Keratinocyte (primary cell): ENCODE measurements at regions not wholly inside any gene's neighbourhood (a gene's known extent, or its start where the extent isn't known, plus 50 kb on each side); places are given as distances from the start of the nearest gene placed in this dataset.

ENCODE experiments used
- DNase-seq: peaks from one replicate; pipeline ENCODE4 v3.0.0-alpha.2; 2011; ENCODE audit warnings: low read depth, missing footprints, low spot score
- FAIRE-seq: peaks from 2 replicates; lab custom pipeline; 2011; peaks lifted over from hg19 to GRCh38; lab: Jason Lieb, UNC
- H2AFZ ChIP-seq: 2 replicates; pipeline ENCODE4 v1.6.0; 2012; ENCODE audit warnings: low read length, control low read depth, inconsistent platforms; ENCODE audit not compliant: control insufficient read depth
- H3K27ac ChIP-seq: 2 replicates; pipeline ENCODE4 v1.5.1; 2011; ENCODE audit warnings: low read length; ENCODE audit not compliant: control insufficient read depth, insufficient read depth
- H3K27me3 ChIP-seq: 3 replicates; pipeline ENCODE4 v1.6.0; 2011; ENCODE audit warnings: low read length; ENCODE audit not compliant: control insufficient read depth, insufficient read depth; ENCODE audit errors: extremely low read depth
- H3K36me3 ChIP-seq, 2 experiments: 2 replicates in 1 of 2; 3 replicates in 1 of 2; pipeline ENCODE4 v1.5.1; 2011; ENCODE audit warnings: low read length in 2 of 2, mild to moderate bottlenecking in 1 of 2; ENCODE audit not compliant: control insufficient read depth in 2 of 2, insufficient read depth in 2 of 2; ENCODE audit errors: extremely low read depth in 1 of 2
- H3K4me1 ChIP-seq: 3 replicates; pipeline ENCODE4 v1.5.1; 2011; ENCODE audit warnings: low read length; ENCODE audit not compliant: control insufficient read depth, insufficient read depth; ENCODE audit errors: extremely low read depth
- H3K4me2 ChIP-seq: 3 replicates; pipeline ENCODE4 v1.6.0; 2011; ENCODE audit warnings: low read depth, low read length; ENCODE audit not compliant: control insufficient read depth, insufficient read depth; ENCODE audit errors: extremely low read depth
- H3K4me3 ChIP-seq, 3 experiments: fragments of 200-600 bp in 1 of 3; sonication (generic) in 1 of 3; 2 replicates in 2 of 3; 3 replicates in 1 of 3; pipeline ENCODE4 v1.5.1; 2011 to 2016; ENCODE audit warnings: low read length in 3 of 3, mild to moderate bottlenecking in 3 of 3, control low read depth in 2 of 3, inconsistent platforms in 1 of 3, low read depth in 1 of 3, mixed read lengths in 1 of 3, mixed run types in 1 of 3, moderate library complexity in 1 of 3; ENCODE audit not compliant: control insufficient read depth in 2 of 3, insufficient read depth in 2 of 3; ENCODE audit errors: extremely low read depth in 1 of 3
- H3K79me2 ChIP-seq: 2 replicates; pipeline ENCODE4 v1.6.0; 2012; ENCODE audit warnings: low read length; ENCODE audit not compliant: control insufficient read depth, insufficient read depth
- H3K9ac ChIP-seq: 3 replicates; pipeline ENCODE4 v1.6.0; 2011; ENCODE audit warnings: low read length; ENCODE audit not compliant: control insufficient read depth, insufficient read depth; ENCODE audit errors: extremely low read depth
- H3K9me1 ChIP-seq: 3 replicates; pipeline ENCODE4 v1.6.0; 2011; ENCODE audit warnings: low read length; ENCODE audit not compliant: control insufficient read depth, insufficient read depth; ENCODE audit errors: extremely low read depth
- H3K9me3 ChIP-seq: 2 replicates; pipeline ENCODE4 v1.5.1; 2012; ENCODE audit warnings: low read depth, low read length; ENCODE audit not compliant: control insufficient read depth
- H4K20me1 ChIP-seq: 3 replicates; pipeline ENCODE4 v1.6.0; 2011; ENCODE audit warnings: low read length; ENCODE audit not compliant: control insufficient read depth, insufficient read depth; ENCODE audit errors: extremely low read depth
- EZH2 ChIP-seq: IDR thresholded peaks from one replicate; pipeline ENCODE4 v1.6.1; 2012; ENCODE audit warnings: inconsistent platforms, mild to moderate bottlenecking, low read length, moderate library complexity
- dilution Hi-C: fragments of 300-500 bp; cut with MboI; formaldehyde crosslinking; loops from one replicate; pipeline ENCODE4 v1.7.0; 2020; ENCODE audit warnings: low sequenced_read_pairs; ENCODE audit not compliant: extremely low pct_ligation_motif_present
- TF ChIP-seq, protein P1 (sequence below), 3 experiments: IDR thresholded peaks in 1 of 3; conservative IDR thresholded peaks in 1 of 3; optimal IDR thresholded peaks in 1 of 3; 2 replicates in 2 of 3; 3 replicates in 1 of 3; pipeline versions ENCODE3 to v1.5.1; 2011; ENCODE audit warnings: low read length in 3 of 3, mild to moderate bottlenecking in 3 of 3, moderate library complexity in 2 of 3, control low read depth in 1 of 3, inconsistent platforms in 1 of 3; ENCODE audit not compliant: insufficient read depth in 2 of 3; ENCODE audit errors: extremely low read depth in 1 of 3

DNA sequence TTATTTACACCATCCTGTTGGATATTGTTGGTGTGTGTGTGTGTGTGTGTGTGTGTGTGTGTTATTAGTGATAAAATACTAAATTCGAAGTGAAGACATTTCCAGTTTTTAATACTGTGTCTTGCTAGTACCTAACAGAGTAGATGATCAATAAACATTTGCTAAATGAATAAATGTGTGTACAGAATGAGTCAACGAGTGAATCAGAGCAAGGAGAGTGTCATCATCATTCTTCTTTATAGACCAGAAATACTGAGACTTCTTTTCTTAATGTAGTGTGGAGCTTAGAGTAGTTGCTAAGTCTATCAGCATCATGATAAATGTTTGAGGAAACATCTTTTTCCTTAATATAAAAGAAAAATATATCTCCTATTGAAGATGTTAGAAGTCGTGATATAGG lies 169.7 kb upstream of the SATB2 start:
- H3K9ac ChIP-seq, result no peak overlapping the region
- no peaks in the 10 kb centered on the region for H4K20me1 ChIP-seq
- no peaks in the 10 kb centered on the region for H3K9me3 ChIP-seq
- no peak overlapping the region for H3K4me3 ChIP-seq
- H3K79me2 ChIP-seq, result no peaks in the 10 kb centered on the region
- dilution Hi-C loops, result no loop called here
- FAIRE-seq (no peak), DNase-seq (no peak)
- TF ChIP-seq EZH2, result no peak
- TF ChIP-seq, protein P1, sequence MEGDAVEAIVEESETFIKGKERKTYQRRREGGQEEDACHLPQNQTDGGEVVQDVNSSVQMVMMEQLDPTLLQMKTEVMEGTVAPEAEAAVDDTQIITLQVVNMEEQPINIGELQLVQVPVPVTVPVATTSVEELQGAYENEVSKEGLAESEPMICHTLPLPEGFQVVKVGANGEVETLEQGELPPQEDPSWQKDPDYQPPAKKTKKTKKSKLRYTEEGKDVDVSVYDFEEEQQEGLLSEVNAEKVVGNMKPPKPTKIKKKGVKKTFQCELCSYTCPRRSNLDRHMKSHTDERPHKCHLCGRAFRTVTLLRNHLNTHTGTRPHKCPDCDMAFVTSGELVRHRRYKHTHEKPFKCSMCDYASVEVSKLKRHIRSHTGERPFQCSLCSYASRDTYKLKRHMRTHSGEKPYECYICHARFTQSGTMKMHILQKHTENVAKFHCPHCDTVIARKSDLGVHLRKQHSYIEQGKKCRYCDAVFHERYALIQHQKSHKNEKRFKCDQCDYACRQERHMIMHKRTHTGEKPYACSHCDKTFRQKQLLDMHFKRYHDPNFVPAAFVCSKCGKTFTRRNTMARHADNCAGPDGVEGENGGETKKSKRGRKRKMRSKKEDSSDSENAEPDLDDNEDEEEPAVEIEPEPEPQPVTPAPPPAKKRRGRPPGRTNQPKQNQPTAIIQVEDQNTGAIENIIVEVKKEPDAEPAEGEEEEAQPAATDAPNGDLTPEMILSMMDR (optimal IDR thresholded peaks at IDR 0.05 in 1 of 3, IDR thresholded peaks at IDR 0.05 in 1 of 3, conservative IDR thresholded peaks at IDR 0.05 in 1 of 3; ENCODE audit: extremely low read depth in 1 of 3, insufficient read depth in 2 of 3, low read length in 3 of 3), result no peak
- no peak overlapping the region for H3K4me2 ChIP-seq
- no peaks in the 10 kb centered on the region for H3K36me3 ChIP-seq
- H3K9me1 ChIP-seq, result no peaks in the 10 kb centered on the region
- H2AFZ ChIP-seq, result no peak overlapping the region
- H3K27me3 ChIP-seq, result no peaks in the 10 kb centered on the region
- no peak overlapping the region for H3K27ac ChIP-seq
- no peaks in the 10 kb centered on the region for H3K4me1 ChIP-seq

DNA sequence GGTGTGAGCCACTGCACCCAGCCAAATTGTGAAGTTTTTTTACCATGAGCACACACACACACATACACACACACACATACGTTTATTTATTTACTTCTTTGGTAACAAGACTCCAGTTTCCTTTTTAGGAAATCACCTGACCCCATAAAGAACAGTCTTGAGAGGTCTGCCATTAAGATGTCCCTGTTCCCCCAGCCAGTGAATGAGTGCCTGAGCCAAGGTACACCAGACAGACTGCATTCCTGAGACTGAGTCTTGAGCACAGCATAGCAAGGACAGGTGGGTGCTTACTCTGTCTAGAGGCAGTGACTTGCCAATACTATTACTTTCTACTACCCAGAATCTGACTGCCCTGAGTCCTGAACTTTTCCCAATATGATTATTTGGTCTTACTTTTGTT lies 167.2 kb upstream of the SATB2 start:
- FAIRE-seq, result no peak
- DNase-seq, result no peak
- TF ChIP-seq, protein P1 (optimal IDR thresholded peaks at IDR 0.05 in 1 of 3, IDR thresholded peaks at IDR 0.05 in 1 of 3, conservative IDR thresholded peaks at IDR 0.05 in 1 of 3; ENCODE audit: extremely low read depth in 1 of 3, insufficient read depth in 2 of 3, low read length in 3 of 3), result no peak
- no peak for TF ChIP-seq EZH2

More for the DNA sequence above, 167.2 kb upstream of the SATB2 start:
- H3K27me3 ChIP-seq, result no peaks in the 10 kb centered on the region
- no peak overlapping the region for H3K4me2 ChIP-seq
- H3K4me3 ChIP-seq, result no peak overlapping the region
- H3K4me1 ChIP-seq, result no peaks in the 10 kb centered on the region
- H3K9ac ChIP-seq, result no peak overlapping the region
- dilution Hi-C loops, result no loop called here
- H4K20me1 ChIP-seq, result no peaks in the 10 kb centered on the region
- H3K27ac ChIP-seq, result no peak overlapping the region
- H3K36me3 ChIP-seq, result no peaks in the 10 kb centered on the region
- H3K79me2 ChIP-seq, result no peaks in the 10 kb centered on the region
- H2AFZ ChIP-seq, result no peak overlapping the region
- no peaks in the 10 kb centered on the region for H3K9me3 ChIP-seq
- H3K9me1 ChIP-seq, result no peaks in the 10 kb centered on the region
